A673 (cell line): ENCODE measurements at regions not wholly inside any gene's neighbourhood (a gene's known extent, or its start where the extent isn't known, plus 50 kb on each side); places are given as distances from the start of the nearest gene placed in this dataset.

Experiments used
- BruUV-seq: library from RNA; stranded (reverse); fragments of 400-500 nt; replicated peaks from 2 replicates; lab custom pipeline; 2021; lab: Mats Ljungman, UMichigan
- CTCF ChIA-PET: fragments of 300-600 bp; sonication (Branson Sonifier 250); formaldehyde crosslinking; loops from one replicate; lab custom pipeline; 2022; ENCODE audit warnings: antibody characterized with exemption; lab: Charles Lee
- POLR2A ChIA-PET: fragments of 300-600 bp; sonication (Branson Sonifier 250); formaldehyde crosslinking; loops from one replicate; lab custom pipeline; 2022; ENCODE audit warnings: antibody characterized with exemption; ENCODE audit not compliant: low non-redundant PET; lab: Charles Lee
- DNase-seq: peaks from one replicate; pipeline ENCODE4 v3.0.0-alpha.2; 2015; ENCODE audit warnings: low spot score
- H3K27ac ChIP-seq: fragments of 200-600 bp; sonication (generic); 2 replicates; pipeline ENCODE4 v1.5.1; 2016; ENCODE audit warnings: mixed run types, low read depth, mild to moderate bottlenecking, mixed read lengths, antibody characterized with exemption, low read length; ENCODE audit not compliant: poor library complexity, severe bottlenecking
- H3K27me3 ChIP-seq: fragments of 200-600 bp; sonication (generic); replicated peaks from 2 replicates; pipeline ENCODE4 v1.6.1; 2017; ENCODE audit warnings: mixed run types, low read depth, mild to moderate bottlenecking, mixed read lengths, antibody characterized with exemption, low read length; ENCODE audit not compliant: insufficient read depth, poor library complexity
- H3K36me3 ChIP-seq: fragments of 200-600 bp; sonication (generic); 2 replicates; pipeline ENCODE4 v1.6.1; 2016; ENCODE audit warnings: mixed run types, mild to moderate bottlenecking, mixed read lengths, antibody characterized with exemption, low read length; ENCODE audit not compliant: insufficient read depth, poor library complexity, severe bottlenecking
- H3K4me1 ChIP-seq: fragments of 200-600 bp; sonication (generic); 2 replicates; pipeline ENCODE4 v1.6.1; 2017; ENCODE audit warnings: mixed run types, mild to moderate bottlenecking, mixed read lengths, antibody characterized with exemption, low read length; ENCODE audit not compliant: insufficient read depth, poor library complexity, severe bottlenecking
- H3K4me3 ChIP-seq: fragments of 200-600 bp; sonication (generic); 2 replicates; pipeline ENCODE4 v1.5.1; 2016; ENCODE audit warnings: low read depth, mixed run types, mild to moderate bottlenecking, mixed read lengths, low read length; ENCODE audit not compliant: poor library complexity, severe bottlenecking
- H3K9me3 ChIP-seq: fragments of 200-600 bp; sonication (generic); 2 replicates; pipeline ENCODE4 v1.6.1; 2016; ENCODE audit warnings: mixed run types, low read depth, mild to moderate bottlenecking, mixed read lengths, antibody characterized with exemption, low read length; ENCODE audit not compliant: poor library complexity, severe bottlenecking
- CTCF ChIP-seq: fragments of 300-800, 200-600 bp; sonication (generic); conservative IDR thresholded peaks from 2 replicates; pipeline ENCODE4 v1.5.1; 2017; ENCODE audit warnings: low read depth, mild to moderate bottlenecking, antibody characterized with exemption, low read length, moderate library complexity, mixed read lengths
- EZH2 ChIP-seq: fragments of 200-600 bp; sonication (generic); IDR thresholded peaks from 2 replicates; pipeline ENCODE4 v1.6.1; 2017; ENCODE audit warnings: borderline replicate concordance, low read depth, mild to moderate bottlenecking, mixed read lengths, antibody characterized with exemption, low read length; ENCODE audit not compliant: poor library complexity, severe bottlenecking
- intact Hi-C: fragments of 100-400 bp; cut with micrococcal nuclease; formaldehyde crosslinking; loops from one replicate; pipeline ENCODE4 v1.10.0; 2022; ENCODE audit not compliant: unreplicated experiment

DNA sequence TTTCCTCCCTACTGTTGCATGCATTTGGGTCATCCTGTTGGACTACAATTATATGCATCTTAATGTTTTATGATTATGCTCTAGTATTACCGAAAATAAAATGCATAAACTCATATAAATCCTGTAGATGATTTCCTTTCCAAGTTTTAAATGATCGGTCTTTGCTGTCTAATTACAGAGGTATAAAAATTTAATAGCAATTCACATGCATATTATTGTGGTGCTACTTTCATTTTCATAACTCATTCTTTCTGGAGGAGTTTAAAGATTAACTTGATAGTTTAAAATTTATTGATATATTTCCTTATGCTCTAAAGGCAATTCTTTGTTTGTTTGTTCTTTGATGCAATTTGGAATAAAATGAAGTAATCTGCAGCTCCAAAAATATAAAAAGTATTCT is 1475.1 kb downstream of the MAT2B start:
- ChIA-PET CTCF (no interaction called here), POLR2A (no interaction called here)
- Histone ChIP-seq H3K4me3 (no peak overlapping the region), H3K4me1 (no peaks in the 10 kb centered on the region), H3K36me3 (no peaks in the 10 kb centered on the region), H3K27me3 (no peaks in the 10 kb centered on the region), H3K27ac (no peak overlapping the region), H3K9me3 (no peaks in the 10 kb centered on the region)
- TF ChIP-seq CTCF (no peak), EZH2 (no peak)
- DNase-seq: no peak
- intact Hi-C loops: no loop called here
- no TSS peak for BruUV-seq

- Histone ChIP-seq H3K27ac (no peak overlapping the region), H3K4me1 (no peaks in the 10 kb centered on the region), H3K4me3 (no peak overlapping the region), H3K27me3 (no peaks in the 10 kb centered on the region), H3K36me3 (no peaks in the 10 kb centered on the region), H3K9me3 (no peaks in the 10 kb centered on the region)
- DNase-seq: no peak
- BruUV-seq: no TSS peak
- TF ChIP-seq CTCF: no peak
- TF ChIP-seq EZH2: no peak
- intact Hi-C loops: no loop called here
- POLR2A ChIA-PET: no interaction called here
- CTCF ChIA-PET: no interaction called here
Observed at GRCh38 chr5:164998142-164998541, 1492.7 kb downstream of the MAT2B start.

DNA sequence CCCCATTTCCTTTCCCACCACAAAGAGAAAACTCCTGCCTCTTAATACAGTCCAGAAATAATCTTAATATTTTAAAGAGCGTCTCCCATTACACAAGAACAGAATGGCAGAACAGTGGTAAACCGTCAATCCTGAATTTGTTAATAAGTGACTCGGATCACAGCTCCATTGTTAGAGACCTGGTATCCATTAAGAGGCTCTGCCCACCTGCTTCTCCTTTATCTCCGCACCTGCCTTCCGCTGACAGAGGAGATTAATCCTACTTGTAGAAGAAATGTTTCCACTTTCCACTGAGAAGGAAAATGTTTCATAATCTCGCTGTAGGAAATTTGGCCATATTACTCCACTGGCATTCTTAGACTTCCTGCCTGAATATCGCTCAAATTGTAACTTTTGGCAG is 1493.2 kb downstream of the MAT2B start:
- CTCF ChIA-PET: no interaction called here
- Histone ChIP-seq H3K27ac (no peak overlapping the region), H3K4me3 (no peak overlapping the region), H3K9me3 (no peaks in the 10 kb centered on the region), H3K36me3 (no peaks in the 10 kb centered on the region), H3K27me3 (no peaks in the 10 kb centered on the region), H3K4me1 (no peaks in the 10 kb centered on the region)
- intact Hi-C loops: no loop called here
- no peak for DNase-seq
- POLR2A ChIA-PET: no interaction called here
- BruUV-seq: no TSS peak
- no peak for TF ChIP-seq CTCF
- TF ChIP-seq EZH2: no peak
